ENCODE measurements at regions not wholly inside any gene's neighbourhood (a gene's known extent, or its start where the extent isn't known, plus 50 kb on each side); places are given as distances from the start of the nearest gene placed in this dataset.

GRCh38 chr18:78779996-78780718 lies 199.5 kb upstream of the SALL3 start:
- no peak overlapping the region for H2AFZ ChIP-seq (ENCODE audit: control insufficient read depth, low read length)
- dilution Hi-C loops (cut with MboI; ENCODE audit: extremely low pct_ligation_motif_present, low sequenced_read_pairs), result no loop called here
- H3K79me2 ChIP-seq (ENCODE audit: control insufficient read depth, insufficient read depth, low read length), result no peaks in the 10 kb centered on the region
- no peak overlapping the region for H3K4me3 ChIP-seq (ENCODE audit: control insufficient read depth in 2 of 3, extremely low read depth in 1 of 3, insufficient read depth in 2 of 3, low read depth in 1 of 3, low read length in 3 of 3)
- no peak for TF ChIP-seq CTCF (optimal IDR thresholded peaks at IDR 0.05 in 1 of 3, IDR thresholded peaks at IDR 0.05 in 1 of 3, conservative IDR thresholded peaks at IDR 0.05 in 1 of 3; ENCODE audit: extremely low read depth in 1 of 3, insufficient read depth in 2 of 3, low read length in 3 of 3)
- no peak for TF ChIP-seq EZH2 (IDR thresholded peaks at IDR 0.05; ENCODE audit: low read length)
- no peak overlapping the region for H3K9ac ChIP-seq (ENCODE audit: control insufficient read depth, extremely low read depth, insufficient read depth, low read length)
- H3K4me1 ChIP-seq (ENCODE audit: control insufficient read depth, extremely low read depth, insufficient read depth, low read length), result no peaks in the 10 kb centered on the region
- peaks cover 12% of the 10 kb centered on the region for H3K9me3 ChIP-seq (ENCODE audit: control insufficient read depth, low read depth, low read length)
- no peak overlapping the region for H3K4me2 ChIP-seq (ENCODE audit: control insufficient read depth, extremely low read depth, insufficient read depth, low read depth, low read length)
- no peaks in the 10 kb centered on the region for H4K20me1 ChIP-seq (ENCODE audit: control insufficient read depth, extremely low read depth, insufficient read depth, low read length)
- H3K36me3 ChIP-seq (ENCODE audit: control insufficient read depth in 2 of 2, extremely low read depth in 1 of 2, insufficient read depth in 2 of 2, low read length in 2 of 2), result no peaks in the 10 kb centered on the region
- DNase-seq (ENCODE audit: low read depth, low spot score) (no peak), FAIRE-seq (no peak)
- no peaks in the 10 kb centered on the region for H3K9me1 ChIP-seq (ENCODE audit: control insufficient read depth, extremely low read depth, insufficient read depth, low read length)
- H3K27me3 ChIP-seq (ENCODE audit: control insufficient read depth, extremely low read depth, insufficient read depth, low read length), result no peaks in the 10 kb centered on the region
- no peak overlapping the region for H3K27ac ChIP-seq (ENCODE audit: control insufficient read depth, insufficient read depth, low read length)

- H3K36me3 ChIP-seq (ENCODE audit: control insufficient read depth in 2 of 2, extremely low read depth in 1 of 2, insufficient read depth in 2 of 2, low read length in 2 of 2), result no peaks in the 10 kb centered on the region
- no peak for DNase-seq (ENCODE audit: low read depth, low spot score)
- H3K9me3 ChIP-seq (ENCODE audit: control insufficient read depth, low read depth, low read length), result peaks cover 11% of the 10 kb centered on the region
- dilution Hi-C loops (cut with MboI; ENCODE audit: extremely low pct_ligation_motif_present, low sequenced_read_pairs), result no loop called here
- H2AFZ ChIP-seq (ENCODE audit: control insufficient read depth, low read length), result no peak overlapping the region
- no peak overlapping the region for H3K4me3 ChIP-seq (ENCODE audit: control insufficient read depth in 2 of 3, extremely low read depth in 1 of 3, insufficient read depth in 2 of 3, low read depth in 1 of 3, low read length in 3 of 3)
- H3K27me3 ChIP-seq (ENCODE audit: control insufficient read depth, extremely low read depth, insufficient read depth, low read length), result no peaks in the 10 kb centered on the region
- TF ChIP-seq CTCF (optimal IDR thresholded peaks at IDR 0.05 in 1 of 3, IDR thresholded peaks at IDR 0.05 in 1 of 3, conservative IDR thresholded peaks at IDR 0.05 in 1 of 3; ENCODE audit: extremely low read depth in 1 of 3, insufficient read depth in 2 of 3, low read length in 3 of 3), result no peak
- TF ChIP-seq EZH2 (IDR thresholded peaks at IDR 0.05; ENCODE audit: low read length), result no peak
- no peaks in the 10 kb centered on the region for H3K79me2 ChIP-seq (ENCODE audit: control insufficient read depth, insufficient read depth, low read length)
- H3K27ac ChIP-seq (ENCODE audit: control insufficient read depth, insufficient read depth, low read length), result no peak overlapping the region
- no peak overlapping the region for H3K4me2 ChIP-seq (ENCODE audit: control insufficient read depth, extremely low read depth, insufficient read depth, low read depth, low read length)
- H3K9ac ChIP-seq (ENCODE audit: control insufficient read depth, extremely low read depth, insufficient read depth, low read length), result no peak overlapping the region
- no peaks in the 10 kb centered on the region for H3K9me1 ChIP-seq (ENCODE audit: control insufficient read depth, extremely low read depth, insufficient read depth, low read length)
- no peaks in the 10 kb centered on the region for H4K20me1 ChIP-seq (ENCODE audit: control insufficient read depth, extremely low read depth, insufficient read depth, low read length)
- H3K4me1 ChIP-seq (ENCODE audit: control insufficient read depth, extremely low read depth, insufficient read depth, low read length), result no peaks in the 10 kb centered on the region
- no peak for FAIRE-seq
These were observed 198.7 kb upstream of the SALL3 start for GRCh38 chr18:78780719-78781600.

Measured in keratinocyte (primary cell).